K562 (cell line): ENCODE measurements at regions not wholly inside any gene's neighbourhood (a gene's known extent, or its start where the extent isn't known, plus 50 kb on each side); places are given as distances from the start of the nearest gene placed in this dataset.

ENCODE experiments used
- ATAC-seq: fragments of 200-7000 bp; cut with Tn5 transposase; 3 replicates; pipeline ENCODE4 v1.9.1; 2020; ENCODE audit warnings: moderate library complexity
- BruUV-seq: library from RNA; stranded (reverse); fragments of 400-500 nt; replicated peaks from 2 replicates; lab custom pipeline; 2021; lab: Mats Ljungman, UMichigan
- CTCF ChIA-PET: fragments of 300-600 bp; formaldehyde crosslinking; extraction: SDS; loops from one replicate; lab custom pipeline; 2021; ENCODE audit warnings: low intra/inter-chr PET ratio; lab: Yijun Ruan, JAX
- POLR2A ChIA-PET: fragments of 300-600, 350-650 bp; sonication (Branson Sonifier 250); formaldehyde crosslinking; extraction: SDS; loops from one replicate; lab custom pipeline; 2021; ENCODE audit warnings: antibody characterized with exemption, inconsistent platforms; lab: Yijun Ruan, JAX
- DNase-seq, 4 experiments: peaks; one replicate each; pipeline versions ENCODE4 v3.0.0 to v3.0.0-alpha.2; 2011 to 2018; ENCODE audit warnings: low spot score in 3 of 4, mixed read lengths in 3 of 4; ENCODE audit errors: extremely low read depth in 1 of 4
- FAIRE-seq: peaks from 2 replicates; lab custom pipeline; 2011; peaks lifted over from hg19 to GRCh38; lab: Jason Lieb, UNC
- H2AFZ ChIP-seq: 2 replicates; pipeline ENCODE4 v1.6.0; 2011; ENCODE audit warnings: low read depth, low read length, control low read depth, inconsistent platforms
- H3K27ac ChIP-seq: fragments of 200-600 bp; 3 replicates; pipeline ENCODE4 v1.8.0; 2011; ENCODE audit warnings: low read depth, mild to moderate bottlenecking, control low read depth, inconsistent platforms, low read length, moderate library complexity, mixed read lengths; ENCODE audit errors: extremely low read depth
- H3K27me3 ChIP-seq, 2 experiments: fragments of 300-600 bp in 1 of 2; 2 replicates in 1 of 2; 3 replicates in 1 of 2; pipeline versions ENCODE4 v1.6.0 to v1.8.0; 2011; ENCODE audit warnings: inconsistent platforms in 2 of 2, low read length in 2 of 2, mild to moderate bottlenecking in 1 of 2, mixed read lengths in 1 of 2, moderate library complexity in 1 of 2; ENCODE audit not compliant: control insufficient read depth in 2 of 2, insufficient read depth in 2 of 2
- H3K36me3 ChIP-seq: fragments of 300-600 bp; 3 replicates; pipeline ENCODE4 v1.8.0; 2011; ENCODE audit warnings: mild to moderate bottlenecking, low read length, inconsistent platforms; ENCODE audit not compliant: control insufficient read depth, insufficient read depth
- H3K4me1 ChIP-seq, 2 experiments: fragments of 200-600 bp in 1 of 2; replicated peaks in 1 of 2; 2 replicates in 1 of 2; 3 replicates in 1 of 2; pipeline versions ENCODE4 v1.5.1 to v1.8.0; 2011; ENCODE audit warnings: inconsistent platforms in 2 of 2, low read length in 2 of 2, mild to moderate bottlenecking in 1 of 2, mixed read lengths in 1 of 2, moderate library complexity in 1 of 2; ENCODE audit not compliant: control insufficient read depth in 2 of 2, insufficient read depth in 2 of 2
- H3K4me2 ChIP-seq: 2 replicates; pipeline ENCODE4 v1.6.1; 2011; ENCODE audit warnings: low read length, control low read depth, inconsistent platforms, mixed read lengths; ENCODE audit not compliant: insufficient read depth
- H3K4me3 ChIP-seq: fragments of 200-600 bp; sonication (generic), shearing (Covaris generic); 2 replicates; pipeline ENCODE4 v1.5.1; 2016; ENCODE audit warnings: control low read depth, inconsistent platforms
- H3K79me2 ChIP-seq: fragments of 200-600 bp; 3 replicates; pipeline ENCODE4 v1.8.0; 2011; ENCODE audit warnings: low read length, inconsistent platforms; ENCODE audit not compliant: control insufficient read depth, insufficient read depth
- H3K9ac ChIP-seq, 2 experiments: 2 replicates each; pipeline versions ENCODE4 v1.6.0 to v1.6.1; 2011; ENCODE audit warnings: low read depth in 2 of 2, low read length in 2 of 2, control low read depth in 1 of 2, inconsistent platforms in 1 of 2, mild to moderate bottlenecking in 1 of 2, mixed read lengths in 1 of 2; ENCODE audit not compliant: insufficient read depth in 1 of 2
- H3K9me1 ChIP-seq: one replicate; pipeline ENCODE4 v1.6.0; 2011; ENCODE audit warnings: inconsistent platforms, mild to moderate bottlenecking, low read length, moderate library complexity; ENCODE audit not compliant: control insufficient read depth, insufficient read depth
- H3K9me3 ChIP-seq: replicated peaks from 2 replicates; pipeline ENCODE4 v1.5.1; 2011; ENCODE audit warnings: low read depth, low read length, inconsistent platforms; ENCODE audit not compliant: control insufficient read depth, insufficient read depth
- H4K20me1 ChIP-seq: replicated peaks from 2 replicates; pipeline ENCODE4 v1.6.1; 2011; ENCODE audit warnings: low read length, inconsistent platforms, mixed read lengths; ENCODE audit not compliant: control insufficient read depth, insufficient read depth
- ATF1 ChIP-seq, 2 experiments: fragments of 450-650 bp in 1 of 2; IDR thresholded peaks; 2 replicates each; pipeline ENCODE4 v1.6.1; 2016; ENCODE audit warnings: missing compliant biosample characterization in 1 of 2, missing genetic modification characterization in 1 of 2
- BDP1 ChIP-seq: IDR thresholded peaks from 3 replicates; pipeline ENCODE4 v1.6.1; 2011; ENCODE audit not compliant: insufficient read length, insufficient read depth
- EGR1 ChIP-seq: fragments of 450-650 bp; conservative IDR thresholded peaks from 2 replicates; pipeline ENCODE4 v1.6.1; 2017; ENCODE audit warnings: mild to moderate bottlenecking
- ERF ChIP-seq: fragments of 450-650 bp; formaldehyde crosslinking; IDR thresholded peaks from 2 replicates; pipeline ENCODE4 v1.4.0; 2020; ENCODE audit warnings: mild to moderate bottlenecking, mixed read lengths
- JUN ChIP-seq, 2 experiments: sonication (generic) in 1 of 2; formaldehyde crosslinking in 1 of 2; IDR thresholded peaks; 2 replicates each; pipeline versions ENCODE4 v1.6.1 to v1.8.0; 2012 to 2022; ENCODE audit warnings: borderline replicate concordance in 2 of 2, mild to moderate bottlenecking in 2 of 2, improper control_type of control experiment in 1 of 2, low read depth in 1 of 2, low read length in 1 of 2, missing genetic modification reagents in 1 of 2
- LCOR ChIP-seq: sonication (generic); formaldehyde crosslinking; IDR thresholded peaks from 2 replicates; pipeline ENCODE4 v1.8.0; 2022; ENCODE audit warnings: mild to moderate bottlenecking, missing genetic modification reagents
- PURB ChIP-seq: sonication (generic); formaldehyde crosslinking; IDR thresholded peaks from 2 replicates; pipeline ENCODE4 v1.9.0; 2021; ENCODE audit warnings: low read depth, mild to moderate bottlenecking, missing genetic modification reagents
- SRSF1 ChIP-seq: fragments of 200-400 bp; formaldehyde crosslinking; IDR thresholded peaks from 2 replicates; pipeline ENCODE4 v1.6.1; 2017; ENCODE audit warnings: mild to moderate bottlenecking, low read depth, low read length, moderate library complexity
- TBL1XR1 ChIP-seq, 2 experiments: IDR thresholded peaks; 2 replicates each; pipeline ENCODE4 v1.6.1; 2012; ENCODE audit warnings: improper control_type of control experiment in 2 of 2, low read length in 2 of 2, mild to moderate bottlenecking in 1 of 2
- ZBTB34 ChIP-seq: fragments of 250-450 bp; sonication (Bioruptor Pico); IDR thresholded peaks from 2 replicates; pipeline ENCODE4 v1.8.0; 2021; ENCODE audit warnings: mild to moderate bottlenecking, moderate library complexity
- ZNF316 ChIP-seq: fragments of 450-650 bp; IDR thresholded peaks from 2 replicates; pipeline ENCODE4 v1.6.1; 2016
- ZNF324 ChIP-seq: fragments of 250-450 bp; sonication (Bioruptor Pico); IDR thresholded peaks from 2 replicates; pipeline ENCODE4 v1.4.0; 2020; ENCODE audit warnings: mild to moderate bottlenecking
- ZNF518B ChIP-seq: fragments of 250-450 bp; sonication (Bioruptor Pico); IDR thresholded peaks from 2 replicates; pipeline ENCODE4 v1.5.0; 2021; ENCODE audit warnings: mild to moderate bottlenecking, moderate library complexity
- WGBS: fragments of 100-300 bp; shearing (Covaris generic); methylation state at CpG from one replicate; pipeline ENCODE4 v1.1.6; 2016; ENCODE audit warnings: low coverage, mixed read lengths; ENCODE audit not compliant: insufficient coverage; ENCODE audit errors: missing lambda C conversion rate; 5-methylcytosine and 5-hydroxymethylcytosine counted together
- in situ Hi-C: fragments of 300-500 bp; cut with MboI; formaldehyde crosslinking; loops from 4 replicates; pipeline ENCODE4 v1.15.0; 2018; ENCODE audit warnings: inconsistent platforms, mixed read lengths
- intact Hi-C: fragments of 100-400 bp; cut with micrococcal nuclease; formaldehyde crosslinking; loops from 2 replicates; pipeline ENCODE4 v1.14.2; 2022

- Histone ChIP-seq H4K20me1 (no peaks in the 10 kb centered on the region), H3K4me1 (no peaks in the 10 kb centered on the region), H3K36me3 (no peaks in the 10 kb centered on the region), H3K27me3 (no peaks in the 10 kb centered on the region), H3K9ac (no peak overlapping the region), H3K4me2 (no peak overlapping the region), H3K9me1 (no peaks in the 10 kb centered on the region), H3K27ac (no peak overlapping the region), H3K4me3 (no peak overlapping the region), H3K9me3 (no peaks in the 10 kb centered on the region), H3K79me2 (no peaks in the 10 kb centered on the region), H2AFZ (no peak overlapping the region)
- TF ChIP-seq ZNF316 (peak; percentile 38; the same call in 1 of the 2 replicates), PURB (CRISPR knock-in tag) (no peak)
- 0% methylated on average over 1 of the region's 1 CpG for WGBS
- ChIA-PET POLR2A (no interaction called here), CTCF (no interaction called here)
- ATAC-seq (no peak), DNase-seq (no peak), FAIRE-seq (no peak)
- BruUV-seq: no TSS peak
- intact Hi-C loops: no loop called here
- in situ Hi-C loops: no loop called here
These were observed 339.2 kb downstream of the NYAP2 start for GRCh38 chr2:225738735-225739134.

- in situ Hi-C loops (no loop called here), intact Hi-C loops (no loop called here)
- CTCF ChIA-PET: no interaction called here
- Histone ChIP-seq H2AFZ (no peak overlapping the region), H3K4me1 (no peaks in the 10 kb centered on the region), H3K36me3 (no peaks in the 10 kb centered on the region), H3K9ac (no peak overlapping the region), H3K9me1 (no peaks in the 10 kb centered on the region), H4K20me1 (no peaks in the 10 kb centered on the region), H3K79me2 (no peaks in the 10 kb centered on the region), H3K4me2 (no peak overlapping the region), H3K9me3 (no peaks in the 10 kb centered on the region), H3K27me3 (no peaks in the 10 kb centered on the region), H3K4me3 (no peak overlapping the region), H3K27ac (no peak overlapping the region)
- FAIRE-seq (no peak), DNase-seq (no peak), ATAC-seq (no peak)
- BruUV-seq: no TSS peak
- POLR2A ChIA-PET: no interaction called here
- 0% methylated on average over 1 of the region's 1 CpG for WGBS
- no peak for TF ChIP-seq ERF (CRISPR knock-in tag)
- no peak for TF ChIP-seq TBL1XR1 (IDR thresholded peaks at IDR 0.05; ENCODE audit: low read length in 2 of 2)
- no peak for TF ChIP-seq SRSF1
- no peak for TF ChIP-seq EGR1
- TF ChIP-seq ZNF518B: no peak
- no peak for TF ChIP-seq JUN (IDR thresholded peaks at IDR 0.05; ENCODE audit: borderline replicate concordance, low read depth, low read length)
- no peak for TF ChIP-seq JUN (CRISPR knock-in tag; IDR thresholded peaks at IDR 0.05; ENCODE audit: borderline replicate concordance)
- TF ChIP-seq ZNF324 (CRISPR knock-in tag): no peak
- no peak for TF ChIP-seq BDP1
- TF ChIP-seq ZBTB34 (CRISPR knock-in tag): no peak
- no peak for TF ChIP-seq ATF1 (CRISPR knock-in tag; IDR thresholded peaks at IDR 0.05)
- no peak for TF ChIP-seq ATF1 (tag; IDR thresholded peaks at IDR 0.05)
- no peak for TF ChIP-seq LCOR
These were observed 338.0 kb downstream of the NYAP2 start for GRCh38 chr2:225737556-225737955.
